ENCODE measurements at regions not wholly inside any gene's neighbourhood (a gene's known extent, or its start where the extent isn't known, plus 50 kb on each side); places are given as distances from the start of the nearest gene placed in this dataset.

GRCh38 chr5:15082096-15082495, 210.5 kb upstream of the ANKH start:
- intact Hi-C loops (cut with micrococcal nuclease), result no loop called here
- Histone ChIP-seq H2AFZ (ENCODE audit: insufficient read depth, low read depth, low read length, poor library complexity, severe bottlenecking) (no peak overlapping the region), H3K4me1 (ENCODE audit: control insufficient read depth in 2 of 2, insufficient read depth in 2 of 2, low read length in 2 of 2) (no peaks in the 10 kb centered on the region), H3K79me2 (ENCODE audit: control insufficient read depth, insufficient read depth, low read length) (no peaks in the 10 kb centered on the region), H3K27me3 (replicated peaks in 1 of 4; ENCODE audit: control extremely low read depth in 1 of 4, control insufficient read depth in 3 of 4, insufficient read depth in 4 of 4, low read length in 3 of 4) (no peaks in the 10 kb centered on the region), H3K4me2 (replicated peaks; ENCODE audit: low read depth, low read length, poor library complexity, severe bottlenecking) (no peak overlapping the region), H3K9ac (ENCODE audit: low read length) (no peak overlapping the region), H4K20me1 (ENCODE audit: control insufficient read depth, insufficient read depth, low read length, poor library complexity, severe bottlenecking) (no peaks in the 10 kb centered on the region), H3K4me3 (ENCODE audit: control extremely low read depth in 1 of 5, extremely low read depth in 1 of 5, insufficient read depth in 1 of 5, low read depth in 2 of 5, low read length in 4 of 5) (no peak overlapping the region), H3K27ac (ENCODE audit: low read length in 2 of 2) (no peak overlapping the region), H3K9me3 (ENCODE audit: control extremely low read depth in 1 of 3, control insufficient read depth in 2 of 3, insufficient read depth in 1 of 3, low read length in 2 of 3) (no peaks in the 10 kb centered on the region), H3K36me3 (replicated peaks in 1 of 2; ENCODE audit: control extremely low read depth in 1 of 2, control insufficient read depth in 1 of 2, extremely low read depth in 1 of 2, insufficient read depth in 2 of 2, low read length in 1 of 2) (no peaks in the 10 kb centered on the region)
- Mint-ChIP-seq H3K27me3 (peaks cover 6% of the 10 kb centered on the region), H3K9me3 (ENCODE audit: insufficient read depth) (peaks cover 6% of the 10 kb centered on the region), H3K4me3 (no peak overlapping the region), H3K27ac (no peak overlapping the region), H3K4me1 (no peaks in the 10 kb centered on the region)
- DNase-seq (no peak), ATAC-seq (ENCODE audit: low read depth) (no peak)
- POLR2A ChIA-PET, result no interaction called here
- WGBS (ENCODE audit: insufficient coverage), result 60% methylated on average over 2 of the region's 4 CpGs
- CTCF ChIA-PET, result no interaction called here
- TF ChIP-seq EZH2 (IDR thresholded peaks at IDR 0.05; ENCODE audit: borderline replicate concordance, insufficient read depth, low read depth, low read length, poor library complexity, severe bottlenecking) (no peak), CTCF (IDR thresholded peaks at IDR 0.05) (no peak)

GRCh38 chr5:15080219-15080618, 208.6 kb upstream of the ANKH start:
- no CpG with 5 or more reads among the region's 1 CpG for WGBS (ENCODE audit: insufficient coverage)
- no peak overlapping the region for H2AFZ ChIP-seq (ENCODE audit: insufficient read depth, low read depth, low read length, poor library complexity, severe bottlenecking)
- no peak overlapping the region for H3K27ac Mint-ChIP-seq
- no peak overlapping the region for H3K4me3 ChIP-seq (ENCODE audit: control extremely low read depth in 1 of 5, extremely low read depth in 1 of 5, insufficient read depth in 1 of 5, low read depth in 2 of 5, low read length in 4 of 5)
- no peaks in the 10 kb centered on the region for H3K36me3 ChIP-seq (replicated peaks in 1 of 2; ENCODE audit: control extremely low read depth in 1 of 2, control insufficient read depth in 1 of 2, extremely low read depth in 1 of 2, insufficient read depth in 2 of 2, low read length in 1 of 2)
- H3K4me1 ChIP-seq (ENCODE audit: control insufficient read depth in 2 of 2, insufficient read depth in 2 of 2, low read length in 2 of 2), result no peaks in the 10 kb centered on the region
- H3K79me2 ChIP-seq (ENCODE audit: control insufficient read depth, insufficient read depth, low read length), result no peaks in the 10 kb centered on the region
- ATAC-seq (ENCODE audit: low read depth) (no peak), DNase-seq (no peak)
- no peaks in the 10 kb centered on the region for H3K9me3 ChIP-seq (ENCODE audit: control extremely low read depth in 1 of 3, control insufficient read depth in 2 of 3, insufficient read depth in 1 of 3, low read length in 2 of 3)
- ChIA-PET POLR2A (no interaction called here), CTCF (no interaction called here)
- H3K9me3 Mint-ChIP-seq (ENCODE audit: insufficient read depth), result peaks cover 6% of the 10 kb centered on the region
- H3K9ac ChIP-seq (ENCODE audit: low read length), result no peak overlapping the region
- no peak overlapping the region for H3K27ac ChIP-seq (ENCODE audit: low read length in 2 of 2)
- no peak overlapping the region for H3K4me3 Mint-ChIP-seq
- TF ChIP-seq EZH2 (IDR thresholded peaks at IDR 0.05; ENCODE audit: borderline replicate concordance, insufficient read depth, low read depth, low read length, poor library complexity, severe bottlenecking), result no peak
- no peak for TF ChIP-seq CTCF (IDR thresholded peaks at IDR 0.05)
- peaks cover 6% of the 10 kb centered on the region for H3K27me3 Mint-ChIP-seq
- H3K27me3 ChIP-seq (replicated peaks in 1 of 4; ENCODE audit: control extremely low read depth in 1 of 4, control insufficient read depth in 3 of 4, insufficient read depth in 4 of 4, low read length in 3 of 4), result no peaks in the 10 kb centered on the region
- no peaks in the 10 kb centered on the region for H3K4me1 Mint-ChIP-seq
- intact Hi-C loops (cut with micrococcal nuclease), result no loop called here
- no peak overlapping the region for H3K4me2 ChIP-seq (replicated peaks; ENCODE audit: low read depth, low read length, poor library complexity, severe bottlenecking)
- no peaks in the 10 kb centered on the region for H4K20me1 ChIP-seq (ENCODE audit: control insufficient read depth, insufficient read depth, low read length, poor library complexity, severe bottlenecking)

All from B cell (primary cell).